K562 (cell line): ENCODE measurements at regions not wholly inside any gene's neighbourhood (a gene's known extent, or its start where the extent isn't known, plus 50 kb on each side); places are given as distances from the start of the nearest gene placed in this dataset.

Experiments used
- CC2D1A ChIP-seq: fragments of 450-650 bp; IDR thresholded peaks from 2 replicates; pipeline ENCODE4 v1.6.1; 2017; ENCODE audit warnings: mild to moderate bottlenecking
- NONO ChIP-seq, 2 experiments: fragments of 200-400 bp in 1 of 2; fragments of 450-650 bp in 1 of 2; formaldehyde crosslinking in 1 of 2; IDR thresholded peaks; 2 replicates each; pipeline ENCODE4 v1.6.1; 2017; ENCODE audit warnings: low read depth in 2 of 2, mild to moderate bottlenecking in 2 of 2, moderate library complexity in 2 of 2, low read length in 1 of 2
- ZZZ3 ChIP-seq: fragments of 450-650 bp; IDR thresholded peaks from 2 replicates; pipeline ENCODE4 v1.6.1; 2016; ENCODE audit warnings: antibody characterized with exemption, mild to moderate bottlenecking, moderate library complexity
- TF ChIP-seq, protein P1 (sequence below), 2 experiments: fragments of 250-450 bp in 1 of 2; fragments of 450-650 bp in 1 of 2; sonication (Bioruptor Pico) in 1 of 2; IDR thresholded peaks; 2 replicates each; pipeline versions ENCODE4 v1.6.1 to v1.8.0; 2016 to 2021; ENCODE audit warnings: mild to moderate bottlenecking in 2 of 2, moderate library complexity in 2 of 2, missing compliant biosample characterization in 1 of 2, missing genetic modification characterization in 1 of 2
- TF ChIP-seq, protein P2 (sequence below): sonication (generic); formaldehyde crosslinking; IDR thresholded peaks from 2 replicates; pipeline ENCODE4 v1.8.1; 2023; ENCODE audit warnings: mild to moderate bottlenecking, missing genetic modification reagents
- TF ChIP-seq, protein P3 (sequence below), 3 experiments: fragments of 200-800 bp in 1 of 3; fragments of 250-450 bp in 1 of 3; fragments of 450-650 bp in 1 of 3; sonication (Bioruptor Pico) in 1 of 3; sonication (Bioruptor generic) in 1 of 3; formaldehyde crosslinking in 1 of 3; IDR thresholded peaks; 2 replicates each; pipeline versions ENCODE4 v1.6.1 to v1.8.0; 2016 to 2022; ENCODE audit warnings: mild to moderate bottlenecking in 2 of 3, missing genetic modification characterization in 2 of 3, missing compliant biosample characterization in 1 of 3, moderate library complexity in 1 of 3

DNA sequence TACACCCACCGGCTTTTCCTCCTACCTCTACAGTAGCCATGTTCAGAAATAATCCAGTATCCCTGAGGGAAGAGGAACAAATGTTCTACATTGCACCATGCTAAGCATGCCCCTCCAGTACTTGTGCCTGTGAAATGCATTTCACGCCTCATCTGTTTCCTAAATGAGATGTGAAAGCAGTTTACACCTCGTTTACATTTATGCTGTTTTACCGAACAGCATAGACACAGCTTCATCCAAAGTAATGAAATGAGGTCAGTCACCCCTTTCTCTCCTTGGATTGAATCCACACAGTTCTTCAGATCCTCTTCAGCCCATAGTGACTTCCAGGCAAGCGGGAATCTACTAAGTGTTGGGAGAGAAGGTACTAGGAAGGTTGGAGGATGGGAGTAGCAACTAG is 514.3 kb downstream of the PDCD6IP start (continued):
- TF ChIP-seq, protein P1, sequence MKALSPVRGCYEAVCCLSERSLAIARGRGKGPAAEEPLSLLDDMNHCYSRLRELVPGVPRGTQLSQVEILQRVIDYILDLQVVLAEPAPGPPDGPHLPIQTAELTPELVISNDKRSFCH (CRISPR knock-in tag; IDR thresholded peaks at IDR 0.05), result no peak
- TF ChIP-seq, protein P1 (tag; IDR thresholded peaks at IDR 0.05), result no peak
- TF ChIP-seq CC2D1A, result no peak
- TF ChIP-seq, protein P2, sequence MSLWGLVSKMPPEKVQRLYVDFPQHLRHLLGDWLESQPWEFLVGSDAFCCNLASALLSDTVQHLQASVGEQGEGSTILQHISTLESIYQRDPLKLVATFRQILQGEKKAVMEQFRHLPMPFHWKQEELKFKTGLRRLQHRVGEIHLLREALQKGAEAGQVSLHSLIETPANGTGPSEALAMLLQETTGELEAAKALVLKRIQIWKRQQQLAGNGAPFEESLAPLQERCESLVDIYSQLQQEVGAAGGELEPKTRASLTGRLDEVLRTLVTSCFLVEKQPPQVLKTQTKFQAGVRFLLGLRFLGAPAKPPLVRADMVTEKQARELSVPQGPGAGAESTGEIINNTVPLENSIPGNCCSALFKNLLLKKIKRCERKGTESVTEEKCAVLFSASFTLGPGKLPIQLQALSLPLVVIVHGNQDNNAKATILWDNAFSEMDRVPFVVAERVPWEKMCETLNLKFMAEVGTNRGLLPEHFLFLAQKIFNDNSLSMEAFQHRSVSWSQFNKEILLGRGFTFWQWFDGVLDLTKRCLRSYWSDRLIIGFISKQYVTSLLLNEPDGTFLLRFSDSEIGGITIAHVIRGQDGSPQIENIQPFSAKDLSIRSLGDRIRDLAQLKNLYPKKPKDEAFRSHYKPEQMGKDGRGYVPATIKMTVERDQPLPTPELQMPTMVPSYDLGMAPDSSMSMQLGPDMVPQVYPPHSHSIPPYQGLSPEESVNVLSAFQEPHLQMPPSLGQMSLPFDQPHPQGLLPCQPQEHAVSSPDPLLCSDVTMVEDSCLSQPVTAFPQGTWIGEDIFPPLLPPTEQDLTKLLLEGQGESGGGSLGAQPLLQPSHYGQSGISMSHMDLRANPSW (CRISPR knock-in tag), result no peak
- TF ChIP-seq, protein P3, sequence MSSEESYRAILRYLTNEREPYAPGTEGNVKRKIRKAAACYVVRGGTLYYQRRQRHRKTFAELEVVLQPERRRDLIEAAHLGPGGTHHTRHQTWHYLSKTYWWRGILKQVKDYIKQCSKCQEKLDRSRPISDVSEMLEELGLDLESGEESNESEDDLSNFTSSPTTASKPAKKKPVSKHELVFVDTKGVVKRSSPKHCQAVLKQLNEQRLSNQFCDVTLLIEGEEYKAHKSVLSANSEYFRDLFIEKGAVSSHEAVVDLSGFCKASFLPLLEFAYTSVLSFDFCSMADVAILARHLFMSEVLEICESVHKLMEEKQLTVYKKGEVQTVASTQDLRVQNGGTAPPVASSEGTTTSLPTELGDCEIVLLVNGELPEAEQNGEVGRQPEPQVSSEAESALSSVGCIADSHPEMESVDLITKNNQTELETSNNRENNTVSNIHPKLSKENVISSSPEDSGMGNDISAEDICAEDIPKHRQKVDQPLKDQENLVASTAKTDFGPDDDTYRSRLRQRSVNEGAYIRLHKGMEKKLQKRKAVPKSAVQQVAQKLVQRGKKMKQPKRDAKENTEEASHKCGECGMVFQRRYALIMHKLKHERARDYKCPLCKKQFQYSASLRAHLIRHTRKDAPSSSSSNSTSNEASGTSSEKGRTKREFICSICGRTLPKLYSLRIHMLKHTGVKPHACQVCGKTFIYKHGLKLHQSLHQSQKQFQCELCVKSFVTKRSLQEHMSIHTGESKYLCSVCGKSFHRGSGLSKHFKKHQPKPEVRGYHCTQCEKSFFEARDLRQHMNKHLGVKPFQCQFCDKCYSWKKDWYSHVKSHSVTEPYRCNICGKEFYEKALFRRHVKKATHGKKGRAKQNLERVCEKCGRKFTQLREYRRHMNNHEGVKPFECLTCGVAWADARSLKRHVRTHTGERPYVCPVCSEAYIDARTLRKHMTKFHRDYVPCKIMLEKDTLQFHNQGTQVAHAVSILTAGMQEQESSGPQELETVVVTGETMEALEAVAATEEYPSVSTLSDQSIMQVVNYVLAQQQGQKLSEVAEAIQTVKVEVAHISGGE (CRISPR knock-in tag; IDR thresholded peaks at IDR 0.05), result no peak
- TF ChIP-seq NONO (IDR thresholded peaks at IDR 0.05; ENCODE audit: low read depth in 2 of 2, low read length in 1 of 2), result no peak
- TF ChIP-seq ZZZ3, result no peak
